Endodermal cell (in vitro differentiated cells): ENCODE measurements at regions not wholly inside any gene's neighbourhood (a gene's known extent, or its start where the extent isn't known, plus 50 kb on each side); places are given as distances from the start of the nearest gene placed in this dataset.

Experiments
- DNase-seq: peaks from one replicate; pipeline ENCODE4 v3.0.0-alpha.2; 2017
- H3K27ac ChIP-seq: 2 replicates; pipeline ENCODE4 v1.5.1; 2013; ENCODE audit warnings: mild to moderate bottlenecking, low read depth, low read length, moderate library complexity
- H3K27me3 ChIP-seq: 2 replicates; pipeline ENCODE4 v1.6.1; 2013; ENCODE audit warnings: mild to moderate bottlenecking, low read length, moderate library complexity; ENCODE audit not compliant: insufficient read depth, control insufficient read depth, poor library complexity, severe bottlenecking
- H3K36me3 ChIP-seq: 2 replicates; pipeline ENCODE4 v1.7.0; 2013; ENCODE audit warnings: mild to moderate bottlenecking, low read length, moderate library complexity; ENCODE audit not compliant: control insufficient read depth, insufficient read depth
- H3K4me1 ChIP-seq: one replicate; pipeline ENCODE4 v1.7.0; 2013; ENCODE audit warnings: low read length; ENCODE audit not compliant: control insufficient read depth, insufficient read depth
- H3K4me3 ChIP-seq: 2 replicates; pipeline ENCODE4 v1.5.1; 2013; ENCODE audit warnings: mild to moderate bottlenecking, low read length, moderate library complexity
- H3K9ac ChIP-seq: 2 replicates; pipeline ENCODE4 v1.6.1; 2013; ENCODE audit warnings: mild to moderate bottlenecking, low read length, moderate library complexity; ENCODE audit not compliant: poor library complexity, severe bottlenecking; ENCODE audit errors: extremely low read depth
- H3K9me3 ChIP-seq: 2 replicates; pipeline ENCODE4 v1.6.1; 2013; ENCODE audit warnings: mild to moderate bottlenecking, low read length, moderate library complexity; ENCODE audit not compliant: control insufficient read depth
- H3K27ac Mint-ChIP-seq: 2 replicates; pipeline ENCODE4 v1.8.0; 2020; ENCODE audit warnings: mixed read lengths
- H3K27me3 Mint-ChIP-seq: 2 replicates; pipeline ENCODE4 v1.8.0; 2021; ENCODE audit warnings: mild to moderate bottlenecking, mixed read lengths; ENCODE audit not compliant: insufficient read depth
- H3K36me3 Mint-ChIP-seq: 2 replicates; pipeline ENCODE4 v1.8.0; 2020; ENCODE audit warnings: low read depth, mixed read lengths
- H3K4me1 Mint-ChIP-seq: 2 replicates; pipeline ENCODE4 v1.8.0; 2020; ENCODE audit warnings: mixed read lengths
- H3K4me3 Mint-ChIP-seq: 2 replicates; pipeline ENCODE4 v1.8.0; 2020; ENCODE audit warnings: mild to moderate bottlenecking, moderate library complexity, mixed read lengths
- H3K9me3 Mint-ChIP-seq: 2 replicates; pipeline ENCODE4 v1.8.0; 2020; ENCODE audit warnings: mild to moderate bottlenecking, mixed read lengths
- WGBS, 2 experiments: methylation state at CpG; one replicate each; pipeline versions ENCODE4 v1.1.5 to v1.1.7; 2013; ENCODE audit warnings: missing lambda C conversion rate in 2 of 2, mixed read lengths in 1 of 2; ENCODE audit not compliant: insufficient coverage in 1 of 2, insufficient read length in 1 of 2; 5-methylcytosine and 5-hydroxymethylcytosine counted together
- TF ChIP-seq, protein P1 (sequence below): fragments of 200-600 bp; sonication (generic); conservative IDR thresholded peaks from 2 replicates; pipeline ENCODE4 v1.5.0; 2021; ENCODE audit warnings: antibody characterized with exemption, mild to moderate bottlenecking

DNA sequence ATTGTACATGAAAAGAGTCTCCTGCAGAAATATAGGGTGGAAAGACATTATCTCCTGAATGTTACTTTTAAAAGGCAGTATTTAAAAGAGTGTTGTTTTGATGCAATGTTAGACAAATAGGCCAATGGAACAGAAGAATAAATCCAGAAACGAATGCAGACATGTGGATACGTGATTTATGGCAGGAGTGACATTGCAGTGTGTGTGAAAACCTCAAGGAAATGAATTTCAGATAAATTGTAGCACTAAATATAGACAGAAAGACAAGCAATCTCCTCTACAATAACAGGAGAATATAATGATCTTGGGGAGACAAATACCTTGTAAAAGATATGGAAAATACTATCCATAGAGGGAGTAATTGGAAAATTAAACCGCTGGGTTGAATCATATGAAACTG lies 387.8 kb upstream of the CHRM3 start:
- H3K36me3 Mint-ChIP-seq, result no peaks in the 10 kb centered on the region

DNA sequence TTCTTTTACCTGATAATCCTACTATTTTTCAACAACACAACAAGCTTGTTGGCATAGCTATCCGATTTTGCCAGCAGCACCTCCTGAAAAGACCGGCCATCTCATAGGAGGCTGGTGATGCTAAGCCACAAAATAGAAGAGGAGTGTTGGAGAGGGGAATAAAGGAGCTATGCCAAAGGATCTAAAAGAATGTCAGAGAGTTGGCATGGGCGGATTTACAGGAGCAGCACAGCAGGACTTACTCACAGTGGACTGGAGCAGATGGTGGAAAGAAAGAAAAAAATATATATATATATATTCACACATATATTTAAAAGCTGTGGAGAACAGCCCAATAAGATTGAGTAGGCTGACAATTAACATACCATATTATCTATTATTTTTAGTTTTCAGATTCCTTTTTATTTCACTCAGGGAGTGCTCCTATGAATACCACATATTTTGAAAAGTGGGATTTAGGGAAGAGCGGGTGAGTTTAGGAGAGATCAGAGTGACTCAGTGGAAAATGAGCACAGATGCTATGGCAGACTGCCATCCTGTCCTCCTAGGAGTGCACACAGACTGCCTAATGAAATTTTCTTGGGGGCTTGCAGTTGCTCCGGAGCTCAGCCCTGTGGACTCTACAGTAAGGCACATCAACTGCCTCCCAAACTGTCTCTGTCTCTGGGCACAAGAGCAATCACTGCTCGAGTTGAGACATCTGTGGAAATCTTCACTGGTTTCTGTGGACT lies 394.4 kb upstream of the CHRM3 start:
- no peaks in the 10 kb centered on the region for H3K36me3 ChIP-seq
- no peaks in the 10 kb centered on the region for H3K4me1 ChIP-seq
- H3K36me3 Mint-ChIP-seq, result no peaks in the 10 kb centered on the region
- DNase-seq, result no peak
- H3K4me1 Mint-ChIP-seq, result no peaks in the 10 kb centered on the region
- peaks cover 21% of the 10 kb centered on the region for H3K9me3 Mint-ChIP-seq
- TF ChIP-seq, protein P1, sequence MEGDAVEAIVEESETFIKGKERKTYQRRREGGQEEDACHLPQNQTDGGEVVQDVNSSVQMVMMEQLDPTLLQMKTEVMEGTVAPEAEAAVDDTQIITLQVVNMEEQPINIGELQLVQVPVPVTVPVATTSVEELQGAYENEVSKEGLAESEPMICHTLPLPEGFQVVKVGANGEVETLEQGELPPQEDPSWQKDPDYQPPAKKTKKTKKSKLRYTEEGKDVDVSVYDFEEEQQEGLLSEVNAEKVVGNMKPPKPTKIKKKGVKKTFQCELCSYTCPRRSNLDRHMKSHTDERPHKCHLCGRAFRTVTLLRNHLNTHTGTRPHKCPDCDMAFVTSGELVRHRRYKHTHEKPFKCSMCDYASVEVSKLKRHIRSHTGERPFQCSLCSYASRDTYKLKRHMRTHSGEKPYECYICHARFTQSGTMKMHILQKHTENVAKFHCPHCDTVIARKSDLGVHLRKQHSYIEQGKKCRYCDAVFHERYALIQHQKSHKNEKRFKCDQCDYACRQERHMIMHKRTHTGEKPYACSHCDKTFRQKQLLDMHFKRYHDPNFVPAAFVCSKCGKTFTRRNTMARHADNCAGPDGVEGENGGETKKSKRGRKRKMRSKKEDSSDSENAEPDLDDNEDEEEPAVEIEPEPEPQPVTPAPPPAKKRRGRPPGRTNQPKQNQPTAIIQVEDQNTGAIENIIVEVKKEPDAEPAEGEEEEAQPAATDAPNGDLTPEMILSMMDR, result no peak
- H3K9me3 ChIP-seq, result peaks cover 7% of the 10 kb centered on the region
- no peaks in the 10 kb centered on the region for H3K27me3 Mint-ChIP-seq
- no peaks in the 10 kb centered on the region for H3K27me3 ChIP-seq
- H3K4me3 Mint-ChIP-seq, result no peak overlapping the region
- WGBS, 2 experiments, result 91 to 100% methylated on average over 1 to 6 of the region's 6 CpGs
- H3K4me3 ChIP-seq, result no peak overlapping the region
- H3K27ac ChIP-seq, result no peak overlapping the region
- H3K9ac ChIP-seq, result no peak overlapping the region
- H3K27ac Mint-ChIP-seq, result no peak overlapping the region

More for the DNA sequence above, 387.8 kb upstream of the CHRM3 start:
- H3K9me3 ChIP-seq, result no peaks in the 10 kb centered on the region
- Mint-ChIP-seq H3K27me3 (no peaks in the 10 kb centered on the region), H3K4me3 (no peak overlapping the region), H3K27ac (no peak overlapping the region), H3K9me3 (no peaks in the 10 kb centered on the region), H3K4me1 (no peaks in the 10 kb centered on the region)
- no peak for DNase-seq
- H3K4me3 ChIP-seq, result no peak overlapping the region
- no peak overlapping the region for H3K9ac ChIP-seq
- H3K27ac ChIP-seq, result no peak overlapping the region
- H3K27me3 ChIP-seq, result no peaks in the 10 kb centered on the region
- H3K36me3 ChIP-seq, result no peaks in the 10 kb centered on the region
- TF ChIP-seq, protein P1, result no peak
- 93% methylated on average over 3 of the region's 3 CpGs; no CpG with 5 or more reads in 1 of the 2 experiments for WGBS, 2 experiments
- no peaks in the 10 kb centered on the region for H3K4me1 ChIP-seq

DNA sequence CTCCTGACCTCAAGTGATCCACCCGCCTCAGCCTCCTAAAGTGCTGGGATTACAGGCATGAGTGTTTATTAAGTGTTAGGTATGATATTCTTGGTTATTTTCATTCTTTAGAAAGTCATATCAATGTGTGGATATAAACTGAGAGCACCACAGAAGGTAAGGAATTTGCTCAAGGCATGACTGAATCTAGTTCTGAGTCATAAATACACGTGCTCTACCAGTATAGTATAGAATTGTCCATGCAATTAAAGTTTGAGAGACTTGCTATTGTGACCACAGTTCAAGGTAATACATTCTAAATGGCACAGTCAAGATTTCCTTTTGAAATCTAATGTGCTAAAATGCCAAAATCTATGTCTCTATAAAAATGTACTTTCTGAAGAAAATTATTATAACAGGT lies 401.1 kb upstream of the CHRM3 start:
- no peaks in the 10 kb centered on the region for H3K4me1 Mint-ChIP-seq
- no peaks in the 10 kb centered on the region for H3K36me3 Mint-ChIP-seq
- Histone ChIP-seq H3K9me3 (peaks cover 7% of the 10 kb centered on the region), H3K4me1 (no peaks in the 10 kb centered on the region), H3K27ac (no peak overlapping the region), H3K36me3 (no peaks in the 10 kb centered on the region), H3K27me3 (no peaks in the 10 kb centered on the region), H3K9ac (no peak overlapping the region), H3K4me3 (no peak overlapping the region)
- DNase-seq, result no peak
- no peaks in the 10 kb centered on the region for H3K27me3 Mint-ChIP-seq
- H3K9me3 Mint-ChIP-seq, result peaks cover 17% of the 10 kb centered on the region
- no peak overlapping the region for H3K27ac Mint-ChIP-seq
- TF ChIP-seq, protein P1, result no peak
- 80 to 92% methylated on average over 1 to 2 of the region's 2 CpGs for WGBS, 2 experiments
- H3K4me3 Mint-ChIP-seq, result no peak overlapping the region
